ENCODE measurements at regions not wholly inside any gene's neighbourhood (a gene's known extent, or its start where the extent isn't known, plus 50 kb on each side); places are given as distances from the start of the nearest gene placed in this dataset.

DNA sequence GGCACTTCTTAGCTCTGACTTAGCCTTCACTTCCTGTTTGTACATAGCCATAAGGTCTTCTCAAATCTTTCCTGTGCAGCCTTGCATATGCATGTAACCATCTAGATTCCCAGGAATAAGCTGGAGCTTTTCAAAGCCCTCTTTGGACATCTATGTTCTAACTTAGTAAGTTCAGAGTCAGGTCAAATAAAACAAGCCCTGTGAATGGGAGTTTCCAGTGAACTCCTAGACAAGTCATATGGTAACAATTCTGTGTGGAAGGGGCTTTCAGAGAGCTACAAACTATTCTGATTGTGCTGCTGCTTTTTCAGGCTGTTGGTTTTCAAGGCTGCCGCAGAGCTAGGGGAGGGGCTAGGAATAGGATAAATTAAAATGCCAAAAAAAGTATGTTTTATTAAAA lies 208.4 kb upstream of the AKR1E2 start:
- Histone ChIP-seq H3K4ac (ENCODE audit: low read depth, low read length) (no peak overlapping the region), H4K5ac (ENCODE audit: insufficient read length, low read depth, low read length) (no peak overlapping the region), H2AK5ac (ENCODE audit: insufficient read length, low read length) (no peak overlapping the region), H3K9ac (ENCODE audit: extremely low read depth, insufficient read length, low read length) (no peak overlapping the region), H2BK5ac (ENCODE audit: insufficient read length, low read length) (no peak overlapping the region), H2AFZ (ENCODE audit: low read length) (no peak overlapping the region), H3K9me3 (ENCODE audit: control insufficient read depth, low read depth, low read length) (no peaks in the 10 kb centered on the region), H3K4me2 (ENCODE audit: insufficient read depth, insufficient read length, low read length) (no peak overlapping the region), H3T11ph (ENCODE audit: low read length) (no peak overlapping the region), H3K14ac (ENCODE audit: insufficient read depth, low read length) (no peak overlapping the region), H3K79me2 (ENCODE audit: insufficient read depth, low read length) (no peaks in the 10 kb centered on the region), H3K27me3 (ENCODE audit: insufficient read depth, low read length) (no peaks in the 10 kb centered on the region), H4K8ac (replicated peaks; ENCODE audit: insufficient read length, low read depth, low read length) (no peak overlapping the region), H3K4me1 (ENCODE audit: insufficient read depth, low read length) (no peaks in the 10 kb centered on the region), H3K23ac (ENCODE audit: insufficient read length, low read depth, low read length) (no peak overlapping the region), H4K20me1 (ENCODE audit: control insufficient read depth, insufficient read depth, insufficient read length) (no peaks in the 10 kb centered on the region), H3K18ac (ENCODE audit: insufficient read length, low read depth, low read length) (no peak overlapping the region), H3K27ac (ENCODE audit: insufficient read length, low read depth, low read length) (no peak overlapping the region), H2BK120ac (ENCODE audit: low read depth, low read length, poor library complexity, severe bottlenecking) (no peak overlapping the region), H2BK12ac (ENCODE audit: insufficient read length, low read depth, low read length) (no peak overlapping the region), H2BK15ac (ENCODE audit: low read depth, low read length) (no peak overlapping the region), H4K91ac (ENCODE audit: insufficient read length, low read depth, low read length) (no peak overlapping the region), H3K79me1 (ENCODE audit: insufficient read depth, low read depth, low read length, poor library complexity, severe bottlenecking) (no peaks in the 10 kb centered on the region), H3K23me2 (ENCODE audit: insufficient read length, low read depth, low read length, poor library complexity, severe bottlenecking) (no peaks in the 10 kb centered on the region), H2BK20ac (ENCODE audit: low read depth, low read length, poor library complexity, severe bottlenecking) (no peak overlapping the region), H3K56ac (ENCODE audit: insufficient read length, low read depth, low read length) (no peak overlapping the region)
- Mint-ChIP-seq H3K4me3 (no peak overlapping the region), H3K27me3 (ENCODE audit: low read depth) (no peaks in the 10 kb centered on the region), H3K27ac (no peak overlapping the region), H3K4me1 (no peaks in the 10 kb centered on the region), H3K9me3 (peaks cover 4 to 8% of the 10 kb centered on the region in 2 experiments; a peak in 2 of 5 replicates), H3K36me3 (ENCODE audit: insufficient read depth in 1 of 3, low read depth in 3 of 3) (no peaks in the 10 kb centered on the region; a peak in 2 of 7 replicates)
- WGBS (ENCODE audit: extremely low coverage, insufficient read length, low lambda C conversion rate), result no CpG with 5 or more reads among the region's 1 CpG
- DNase-seq, result no peak
- TF ChIP-seq CTCF (conservative IDR thresholded peaks at IDR 0.05), result no peak
